Lung (tissue), 11 donors: ENCODE measurements at regions not wholly inside any gene's neighbourhood (a gene's known extent, or its start where the extent isn't known, plus 50 kb on each side); places are given as distances from the start of the nearest gene placed in this dataset.

Experiments
- ATAC-seq: fragments of 200-7000 bp; cut with Tn5 transposase; one replicate; pipeline ENCODE4 v1.9.1; 2020; ENCODE audit warnings: moderate number of reproducible peaks; ENCODE audit not compliant: insufficient read depth, low FRiP score
- DNase-seq, 3 donors: peaks; one replicate each; pipeline ENCODE4 v3.0.0-alpha.2; 2013 to 2017
- H3K27ac ChIP-seq, 2 donors: one replicate each; pipeline ENCODE4 v1.5.1; 2013; ENCODE audit warnings: mild to moderate bottlenecking in 2 of 2, moderate library complexity in 2 of 2, control low read depth in 1 of 2, inconsistent platforms in 1 of 2, low read depth in 1 of 2, low read length in 1 of 2
- H3K27me3 ChIP-seq, 3 donors: one replicate each; pipeline ENCODE4 v1.5.1; 2013; ENCODE audit warnings: low read length in 2 of 3; ENCODE audit not compliant: control insufficient read depth in 3 of 3, insufficient read depth in 3 of 3
- H3K36me3 ChIP-seq, 4 donors: one replicate each; pipeline ENCODE4 v1.5.1; 2013; ENCODE audit warnings: low read length in 4 of 4, mild to moderate bottlenecking in 1 of 4, moderate library complexity in 1 of 4; ENCODE audit not compliant: control insufficient read depth in 4 of 4, insufficient read depth in 4 of 4
- H3K4me1 ChIP-seq, 5 donors: one replicate each; pipeline ENCODE4 v1.5.1; 2013; ENCODE audit warnings: low read length in 5 of 5, mild to moderate bottlenecking in 2 of 5, moderate library complexity in 1 of 5; ENCODE audit not compliant: control insufficient read depth in 5 of 5, insufficient read depth in 5 of 5
- H3K4me3 ChIP-seq: one replicate; pipeline ENCODE4 v1.5.1; 2013; ENCODE audit warnings: mild to moderate bottlenecking, control low read depth, moderate library complexity
- H3K9ac ChIP-seq, 2 donors: one replicate each; pipeline ENCODE4 v1.5.1; 2013; ENCODE audit warnings: low read length in 2 of 2, control low read depth in 1 of 2; ENCODE audit not compliant: insufficient read depth in 1 of 2
- H3K9me3 ChIP-seq, 4 donors: one replicate each; pipeline ENCODE4 v1.5.1; 2013; ENCODE audit warnings: low read length in 3 of 4, mild to moderate bottlenecking in 1 of 4, moderate library complexity in 1 of 4; ENCODE audit not compliant: control insufficient read depth in 4 of 4, insufficient read depth in 3 of 4
- WGBS, 2 donors: extraction: QIAGEN DNeasy Blood & Tissue Kit; methylation state at CpG; one replicate each; pipeline ENCODE4 v1.1.7; 2013; 5-methylcytosine and 5-hydroxymethylcytosine counted together
- TF ChIP-seq, protein P1 (sequence below): IDR thresholded peaks from 2 replicates; pipeline ENCODE4 v1.5.1; 2012; ENCODE audit warnings: mild to moderate bottlenecking; ENCODE audit errors: control extremely low read depth, extremely low read depth
- donor health status: control.
- donor health status: control.
- donor health status: Bipolar disorder and iron deficiency.
- donor health status: healthy.
- donor health status: DM: yes; HTN: yes; CAD: no.

- no peaks in the 10 kb centered on the region for H3K36me3 ChIP-seq
- WGBS, 2 donors = 58 to 74% methylated on average over 3 of the region's 3 CpGs
- no peak for ATAC-seq
Measured at GRCh38 chr9:29311221-29311620, 1737.9 kb upstream of the C9orf72 start.

GRCh38 chr9:29312327-29312726 is 1739.0 kb upstream of the C9orf72 start:
- TF ChIP-seq, protein P1, sequence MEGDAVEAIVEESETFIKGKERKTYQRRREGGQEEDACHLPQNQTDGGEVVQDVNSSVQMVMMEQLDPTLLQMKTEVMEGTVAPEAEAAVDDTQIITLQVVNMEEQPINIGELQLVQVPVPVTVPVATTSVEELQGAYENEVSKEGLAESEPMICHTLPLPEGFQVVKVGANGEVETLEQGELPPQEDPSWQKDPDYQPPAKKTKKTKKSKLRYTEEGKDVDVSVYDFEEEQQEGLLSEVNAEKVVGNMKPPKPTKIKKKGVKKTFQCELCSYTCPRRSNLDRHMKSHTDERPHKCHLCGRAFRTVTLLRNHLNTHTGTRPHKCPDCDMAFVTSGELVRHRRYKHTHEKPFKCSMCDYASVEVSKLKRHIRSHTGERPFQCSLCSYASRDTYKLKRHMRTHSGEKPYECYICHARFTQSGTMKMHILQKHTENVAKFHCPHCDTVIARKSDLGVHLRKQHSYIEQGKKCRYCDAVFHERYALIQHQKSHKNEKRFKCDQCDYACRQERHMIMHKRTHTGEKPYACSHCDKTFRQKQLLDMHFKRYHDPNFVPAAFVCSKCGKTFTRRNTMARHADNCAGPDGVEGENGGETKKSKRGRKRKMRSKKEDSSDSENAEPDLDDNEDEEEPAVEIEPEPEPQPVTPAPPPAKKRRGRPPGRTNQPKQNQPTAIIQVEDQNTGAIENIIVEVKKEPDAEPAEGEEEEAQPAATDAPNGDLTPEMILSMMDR = no peak
- H3K4me1 ChIP-seq = no peaks in the 10 kb centered on the region
- no peak for DNase-seq
- WGBS, 2 donors = 92 to 98% methylated on average over 3 of the region's 3 CpGs
- H3K9me3 ChIP-seq = no peaks in the 10 kb centered on the region
- H3K36me3 ChIP-seq = no peaks in the 10 kb centered on the region
- no peaks in the 10 kb centered on the region for H3K27me3 ChIP-seq
- no peak for ATAC-seq
- H3K4me3 ChIP-seq = no peak overlapping the region
- no peak overlapping the region for H3K9ac ChIP-seq
- no peak overlapping the region for H3K27ac ChIP-seq

More at GRCh38 chr9:29311221-29311620, 1737.9 kb upstream of the C9orf72 start:
- TF ChIP-seq, protein P1 = no peak
- Histone ChIP-seq H3K4me1 (no peaks in the 10 kb centered on the region), H3K27ac (no peak overlapping the region), H3K9me3 (no peaks in the 10 kb centered on the region), H3K9ac (no peak overlapping the region), H3K27me3 (no peaks in the 10 kb centered on the region), H3K4me3 (no peak overlapping the region)
- DNase-seq = no peak

- Histone ChIP-seq H3K4me3 (no peak overlapping the region), H3K9me3 (no peaks in the 10 kb centered on the region), H3K4me1 (no peaks in the 10 kb centered on the region), H3K27me3 (no peaks in the 10 kb centered on the region), H3K36me3 (no peaks in the 10 kb centered on the region), H3K9ac (no peak overlapping the region), H3K27ac (no peak overlapping the region)
- ATAC-seq (no peak), DNase-seq (no peak)
- TF ChIP-seq, protein P1 = no peak
- WGBS, 2 donors = 61 to 70% methylated on average over 3 of the region's 3 CpGs
Measured at GRCh38 chr9:29319736-29320513, 1746.6 kb upstream of the C9orf72 start.

- H3K9ac ChIP-seq = no peak overlapping the region
- TF ChIP-seq, protein P1 = no peak
- no peaks in the 10 kb centered on the region for H3K36me3 ChIP-seq
- H3K4me1 ChIP-seq = no peaks in the 10 kb centered on the region
- 70 to 72% methylated on average over 2 of the region's 2 CpGs for WGBS, 2 donors
- DNase-seq = no peak
- no peak overlapping the region for H3K27ac ChIP-seq
- no peaks in the 10 kb centered on the region for H3K9me3 ChIP-seq
- no peaks in the 10 kb centered on the region for H3K27me3 ChIP-seq
- ATAC-seq = no peak
- no peak overlapping the region for H3K4me3 ChIP-seq
Measured at GRCh38 chr9:29322240-29322639, 1749.0 kb upstream of the C9orf72 start.
